Coronary artery (tissue), 2 donors: ENCODE measurements at regions not wholly inside any gene's neighbourhood (a gene's known extent, or its start where the extent isn't known, plus 50 kb on each side); places are given as distances from the start of the nearest gene placed in this dataset.

ENCODE experiments used
- DNase-seq: peaks from one replicate; pipeline ENCODE4 v3.0.0-alpha.2; 2017; ENCODE audit warnings: low spot score
- H3K27ac ChIP-seq, 2 donors: fragments of 200-600 bp; sonication (generic); one replicate each; pipeline ENCODE4 v1.5.1; 2016 to 2019
- H3K4me3 ChIP-seq: fragments of 200-600 bp; sonication (generic); 2 replicates; pipeline ENCODE4 v1.5.1; 2016; ENCODE audit warnings: mild to moderate bottlenecking, moderate library complexity
- CTCF ChIP-seq: fragments of 200-600 bp; sonication (generic); IDR thresholded peaks from one replicate; pipeline ENCODE4 v1.5.1; 2019; ENCODE audit warnings: antibody characterized with exemption

GRCh38 chr13:50527188-50527587 lies 316.3 kb downstream of the DLEU7 start:
- no peak for DNase-seq
- H3K27ac ChIP-seq, result peak overlapping the region in 1 of 2 donors; percentile 69
- peak overlapping the region; percentile 29 for H3K4me3 ChIP-seq
- no peak for TF ChIP-seq CTCF

DNA sequence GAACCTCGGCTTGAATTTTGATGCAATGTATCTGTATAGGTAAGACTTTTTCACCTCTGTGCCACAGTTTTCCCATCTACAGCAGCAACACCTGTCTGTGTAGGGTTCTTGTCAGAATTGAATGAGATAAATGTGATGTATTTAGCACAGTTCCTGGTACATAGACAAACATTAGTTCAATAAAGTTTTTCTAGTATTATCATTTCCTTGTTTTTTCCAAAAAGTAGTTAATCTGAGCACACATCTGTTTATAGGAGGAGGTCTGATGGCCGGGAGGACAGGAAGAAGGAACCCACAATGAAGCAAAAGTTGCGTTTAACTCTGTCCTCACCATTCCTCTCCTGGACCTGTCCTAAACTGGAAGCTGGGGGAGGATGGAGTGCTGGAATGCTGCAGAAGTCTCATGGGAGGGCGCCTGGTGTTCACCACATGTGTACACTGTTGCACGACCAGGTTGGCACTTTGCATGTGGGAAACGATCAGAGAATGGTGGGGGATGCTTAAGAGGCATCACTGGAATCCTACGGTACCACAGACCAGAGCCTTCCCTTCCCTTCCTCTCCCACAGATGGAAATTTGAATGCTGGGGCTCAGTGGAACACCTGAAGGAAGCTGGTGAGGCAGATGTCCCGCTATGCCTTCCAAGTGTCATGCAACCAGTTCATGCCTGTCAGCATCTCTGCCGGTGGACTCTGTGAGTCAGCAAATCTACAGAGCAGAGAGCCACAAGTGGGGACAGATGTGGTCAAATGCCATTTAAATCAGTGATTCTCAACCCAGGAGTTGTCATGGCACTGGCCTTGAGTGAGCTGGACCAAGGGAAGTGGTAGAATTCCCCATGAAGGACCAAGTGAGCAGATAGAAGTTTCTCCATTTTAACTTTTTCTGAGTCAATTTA lies 315.6 kb downstream of the DLEU7 start:
- Histone ChIP-seq H3K4me3 (no peak overlapping the region), H3K27ac (peak overlapping the region in 1 of 2 donors; percentile 69)
- DNase-seq, result no peak
- no peak for TF ChIP-seq CTCF

DNA sequence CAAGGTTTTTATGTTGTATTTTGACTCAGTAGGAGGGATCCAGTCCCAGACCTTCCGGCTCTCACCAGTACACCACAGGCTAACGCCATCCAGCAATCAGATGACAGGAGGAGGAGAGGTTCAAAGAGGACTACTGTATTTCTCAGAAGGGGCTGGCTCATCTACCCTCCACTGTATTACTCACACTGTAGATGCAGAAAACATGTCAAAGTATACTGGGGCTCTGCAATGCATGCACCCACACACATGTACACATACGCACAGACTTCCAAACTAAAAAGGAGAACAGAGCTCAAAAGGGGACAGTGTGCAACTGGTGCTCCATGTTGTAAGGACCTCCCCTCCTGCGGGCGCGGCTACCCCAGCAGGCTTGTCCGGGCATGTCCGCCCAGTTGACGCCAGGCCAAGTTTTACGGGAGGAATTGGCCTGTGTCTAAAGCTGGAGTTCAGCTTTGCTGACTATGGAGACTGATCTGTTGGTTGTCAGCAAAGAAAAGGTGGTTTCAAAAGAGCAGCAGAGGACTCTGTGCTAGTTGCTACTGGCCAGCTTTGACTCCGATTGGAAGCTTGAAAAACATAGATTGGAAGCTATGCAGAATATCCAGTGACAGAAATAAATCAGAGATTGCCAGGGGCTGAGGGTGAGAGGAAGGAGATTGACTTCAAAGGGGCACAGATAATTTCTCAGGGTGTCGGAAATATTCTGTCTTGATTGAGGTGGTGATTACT lies 314.2 kb downstream of the DLEU7 start:
- peak; percentile 88 for DNase-seq
- peak overlapping the region; percentile 44 to 69 for H3K27ac ChIP-seq
- H3K4me3 ChIP-seq, result peak overlapping the region; percentile 59
- TF ChIP-seq CTCF, result no peak

DNA sequence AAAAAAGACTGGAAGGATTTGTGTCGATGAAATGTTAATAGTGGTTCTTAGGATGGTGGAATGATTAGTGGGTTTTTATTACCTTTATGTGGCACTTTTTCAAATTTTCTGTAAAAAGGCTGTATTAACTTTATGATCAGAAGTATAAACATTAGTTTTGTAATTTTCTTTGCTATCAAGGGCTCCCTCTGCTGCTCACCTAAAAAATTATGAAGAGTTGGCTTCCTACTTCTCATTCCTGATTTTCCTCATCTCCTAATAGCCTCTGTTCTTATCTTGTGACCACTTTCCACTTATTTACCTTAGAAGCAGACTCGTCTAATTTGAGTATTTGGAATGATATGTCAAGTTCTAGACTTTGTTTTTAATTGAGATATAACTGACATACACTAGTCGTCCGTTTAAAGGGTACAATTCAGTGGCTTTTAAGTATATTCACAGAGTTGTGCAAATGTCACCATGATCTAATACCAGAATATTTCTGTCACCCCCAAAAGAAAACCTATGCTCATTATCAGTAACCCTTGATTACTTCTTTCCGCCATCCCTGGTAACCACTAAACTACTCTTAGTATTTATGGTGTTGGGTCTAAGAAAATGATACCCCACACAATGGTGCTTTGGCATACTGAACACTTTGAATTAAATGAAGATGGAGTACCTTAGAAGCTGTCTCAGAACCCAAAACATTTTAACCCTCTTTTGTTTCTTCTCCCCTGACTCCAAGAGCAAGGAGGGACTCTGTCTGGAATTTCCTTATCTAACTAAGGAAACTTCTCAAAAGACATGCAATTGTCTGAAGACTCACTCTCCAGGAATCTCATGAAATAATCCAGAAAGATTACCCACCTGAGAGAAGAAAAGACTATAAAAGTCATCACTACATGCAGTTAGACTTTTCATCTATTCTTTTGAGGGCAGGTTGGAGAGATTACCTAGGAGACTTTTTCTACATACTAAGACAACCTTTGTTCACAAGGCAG lies 311.3 kb downstream of the DLEU7 start:
- H3K4me3 ChIP-seq, result no peak overlapping the region
- peak; percentile 52 for TF ChIP-seq CTCF
- H3K27ac ChIP-seq, result no peak overlapping the region
- no peak for DNase-seq

- H3K4me3 ChIP-seq, result no peak overlapping the region
- H3K27ac ChIP-seq, result no peak overlapping the region
- DNase-seq, result no peak
- TF ChIP-seq CTCF, result no peak
Observed at GRCh38 chr13:50535050-50535449, 308.4 kb downstream of the DLEU7 start.

GRCh38 chr13:50537029-50537428 lies 306.5 kb downstream of the DLEU7 start:
- no peak for TF ChIP-seq CTCF
- DNase-seq, result no peak
- H3K27ac ChIP-seq, result no peak overlapping the region
- H3K4me3 ChIP-seq, result no peak overlapping the region
